ENCODE measurements at regions not wholly inside any gene's neighbourhood (a gene's known extent, or its start where the extent isn't known, plus 50 kb on each side); places are given as distances from the start of the nearest gene placed in this dataset.

GRCh38 chr7:155865830-155866525, 53.7 kb upstream of the SHH start:
- H3K9me3 ChIP-seq (ENCODE audit: control insufficient read depth, low read length) = peaks cover 8% of the 10 kb centered on the region
- H3K4me1 ChIP-seq (ENCODE audit: control insufficient read depth, insufficient read depth, low read length) = peaks cover 8% of the 10 kb centered on the region
- no peaks in the 10 kb centered on the region for H3K36me3 ChIP-seq (ENCODE audit: control insufficient read depth, insufficient read depth, low read length, severe bottlenecking)
- H3K27me3 ChIP-seq (replicated peaks; ENCODE audit: control insufficient read depth, insufficient read depth, low read length) = peaks cover 18% of the 10 kb centered on the region
- no peak for DNase-seq (ENCODE audit: low read depth)
- no peak overlapping the region for H3K9ac ChIP-seq (ENCODE audit: low read length)
- H3K4me3 ChIP-seq (ENCODE audit: low read length) = no peak overlapping the region

DNA sequence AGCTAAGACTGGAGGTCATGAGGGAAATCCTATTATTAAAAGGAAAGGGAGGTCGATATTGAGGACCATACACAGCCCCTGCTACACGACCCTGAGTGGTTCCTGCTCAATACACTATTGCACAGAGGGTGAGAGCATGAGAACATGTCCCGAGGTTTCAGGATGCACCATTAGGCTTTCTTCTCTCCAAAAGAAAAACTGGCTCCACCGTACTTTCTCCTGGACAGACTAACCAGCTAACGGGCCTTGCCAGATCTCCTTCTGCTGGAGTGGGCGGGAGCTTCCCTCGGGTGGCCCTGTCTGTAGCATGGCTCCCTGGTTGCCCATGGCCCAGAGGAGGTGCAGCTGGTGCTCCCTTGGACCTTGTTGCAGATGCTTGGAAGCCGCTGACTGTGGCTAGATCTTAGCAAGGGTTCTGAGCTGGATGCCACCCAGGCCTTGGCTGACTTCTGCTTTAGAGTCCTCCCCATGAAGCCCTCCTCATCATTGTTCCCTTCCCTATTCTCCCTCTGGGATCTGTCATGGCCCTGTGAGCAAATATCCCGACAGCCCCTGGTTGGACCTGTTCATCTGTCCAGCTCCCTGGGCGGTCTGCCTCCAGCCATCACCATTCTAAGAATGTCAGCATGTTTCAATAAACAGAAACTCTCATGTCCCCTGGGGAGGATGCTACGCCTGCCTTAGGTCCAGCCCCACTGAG, 52.9 kb upstream of the SHH start:
- H3K27me3 ChIP-seq (replicated peaks; ENCODE audit: control insufficient read depth, insufficient read depth, low read length) = peaks cover 12% of the 10 kb centered on the region
- peaks cover 16% of the 10 kb centered on the region for H3K4me1 ChIP-seq (ENCODE audit: control insufficient read depth, insufficient read depth, low read length)
- H3K9ac ChIP-seq (ENCODE audit: low read length) = no peak overlapping the region
- peaks cover 8% of the 10 kb centered on the region for H3K9me3 ChIP-seq (ENCODE audit: control insufficient read depth, low read length)
- no peaks in the 10 kb centered on the region for H3K36me3 ChIP-seq (ENCODE audit: control insufficient read depth, insufficient read depth, low read length, severe bottlenecking)
- H3K4me3 ChIP-seq (ENCODE audit: low read length) = no peak overlapping the region
- no peak for DNase-seq (ENCODE audit: low read depth)

- Histone ChIP-seq H3K36me3 (ENCODE audit: control insufficient read depth, insufficient read depth, low read length, severe bottlenecking) (no peaks in the 10 kb centered on the region), H3K9me3 (ENCODE audit: control insufficient read depth, low read length) (peaks cover 8% of the 10 kb centered on the region), H3K4me1 (ENCODE audit: control insufficient read depth, insufficient read depth, low read length) (peaks cover 16% of the 10 kb centered on the region), H3K27me3 (replicated peaks; ENCODE audit: control insufficient read depth, insufficient read depth, low read length) (peaks cover 12% of the 10 kb centered on the region), H3K9ac (ENCODE audit: low read length) (no peak overlapping the region), H3K4me3 (ENCODE audit: low read length) (no peak overlapping the region)
- DNase-seq (ENCODE audit: low read depth) = no peak
Measured at GRCh38 chr7:155864271-155864985, 52.2 kb upstream of the SHH start.

- H3K36me3 ChIP-seq (ENCODE audit: control insufficient read depth, insufficient read depth, low read length, severe bottlenecking) = no peaks in the 10 kb centered on the region
- no peak overlapping the region for H3K9ac ChIP-seq (ENCODE audit: low read length)
- no peak for DNase-seq (ENCODE audit: low read depth)
- peaks cover 20% of the 10 kb centered on the region for H3K4me1 ChIP-seq (ENCODE audit: control insufficient read depth, insufficient read depth, low read length)
- no peak overlapping the region for H3K4me3 ChIP-seq (ENCODE audit: low read length)
- H3K27me3 ChIP-seq (replicated peaks; ENCODE audit: control insufficient read depth, insufficient read depth, low read length) = peaks cover 12% of the 10 kb centered on the region
- peaks cover 1% of the 10 kb centered on the region for H3K9me3 ChIP-seq (ENCODE audit: control insufficient read depth, low read length)
Measured at GRCh38 chr7:155863721-155864151, 51.5 kb upstream of the SHH start.

DNA sequence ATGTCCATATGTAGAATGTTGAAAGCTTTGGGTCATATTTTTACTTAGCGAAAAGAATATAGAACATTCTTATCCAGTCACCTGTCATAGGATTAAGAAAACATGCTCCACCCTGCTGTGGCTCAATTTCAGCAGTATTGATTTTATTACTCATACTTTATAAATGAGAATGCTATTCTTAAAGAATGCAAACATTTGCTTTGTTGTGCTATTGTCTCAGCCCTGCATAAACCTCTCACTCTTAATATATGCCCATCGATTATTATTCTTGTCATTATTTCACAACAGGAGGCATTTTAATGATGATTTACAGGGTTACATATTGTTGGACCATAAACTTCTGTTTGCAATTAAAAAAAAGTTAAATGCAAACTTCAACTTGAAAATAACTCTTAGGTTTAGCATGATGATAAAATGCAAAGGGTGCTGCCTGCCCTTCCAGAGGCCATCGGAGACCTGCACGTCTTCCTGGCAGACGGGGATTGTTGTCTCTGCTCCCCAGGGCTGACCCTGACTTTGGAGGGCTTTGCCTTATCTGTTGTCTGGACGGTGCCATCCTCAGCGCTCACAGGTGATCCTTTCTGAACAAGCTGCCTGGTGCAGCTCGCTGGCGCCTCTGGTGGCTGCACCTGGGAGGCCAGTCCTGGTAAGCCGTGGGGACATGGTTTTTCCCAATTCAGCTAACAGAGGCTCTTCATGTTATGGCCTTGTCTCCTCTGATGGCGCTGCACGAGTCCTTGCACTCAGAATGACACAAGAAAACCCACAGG, 50.0 kb upstream of the SHH start:
- peaks cover 24% of the 10 kb centered on the region for H3K4me1 ChIP-seq (ENCODE audit: control insufficient read depth, insufficient read depth, low read length)
- H3K27me3 ChIP-seq (replicated peaks; ENCODE audit: control insufficient read depth, insufficient read depth, low read length) = peaks cover 12% of the 10 kb centered on the region
- H3K4me3 ChIP-seq (ENCODE audit: low read length) = no peak overlapping the region
- no peaks in the 10 kb centered on the region for H3K36me3 ChIP-seq (ENCODE audit: control insufficient read depth, insufficient read depth, low read length, severe bottlenecking)
- no peaks in the 10 kb centered on the region for H3K9me3 ChIP-seq (ENCODE audit: control insufficient read depth, low read length)
- DNase-seq (ENCODE audit: low read depth) = no peak
- H3K9ac ChIP-seq (ENCODE audit: low read length) = no peak overlapping the region

Measured in adipocyte (in vitro differentiated cells).